GM12878 (cell line): ENCODE measurements at regions not wholly inside any gene's neighbourhood (a gene's known extent, or its start where the extent isn't known, plus 50 kb on each side); places are given as distances from the start of the nearest gene placed in this dataset.

Source experiments
- ATAC-seq: fragments of 200-7000 bp; cut with Tn5 transposase; 3 replicates; pipeline ENCODE4 v1.9.1; 2020; ENCODE audit warnings: mild to moderate bottlenecking, moderate library complexity
- BruUV-seq: library from RNA; stranded (reverse); fragments of 400-500 nt; replicated peaks from 2 replicates; lab custom pipeline; 2021; lab: Mats Ljungman, UMichigan
- CTCF ChIA-PET: fragments of 300-600 bp; sonication (Branson Sonifier 250); formaldehyde crosslinking; extraction: SDS; loops from one replicate; lab custom pipeline; 2021; ENCODE audit warnings: inconsistent platforms; lab: Yijun Ruan, JAX
- POLR2A ChIA-PET: fragments of 350-600 bp; formaldehyde crosslinking; extraction: SDS; loops from one replicate; lab custom pipeline; 2021; ENCODE audit warnings: inconsistent platforms; lab: Charles Lee
- RAD21 ChIA-PET: fragments of 300-600 bp; sonication (Branson Sonifier 250); formaldehyde crosslinking; loops from one replicate; lab custom pipeline; 2023; ENCODE audit warnings: antibody characterized with exemption; ENCODE audit not compliant: unreplicated experiment; lab: Charles Lee
- SMC1A ChIA-PET: fragments of 300-600 bp; sonication (Branson Sonifier 250); formaldehyde crosslinking; loops from one replicate; lab custom pipeline; 2023; ENCODE audit not compliant: unreplicated experiment, uncharacterized antibody; lab: Charles Lee
- DNase-seq: peaks from one replicate; pipeline ENCODE4 v3.0.0-alpha.2; 2011; ENCODE audit warnings: low read depth, low spot score
- FAIRE-seq: peaks from 3 replicates; lab custom pipeline; 2011; peaks lifted over from hg19 to GRCh38; lab: Jason Lieb, UNC
- H2AFZ ChIP-seq: 2 replicates; pipeline ENCODE4 v1.6.0; 2011; ENCODE audit warnings: low read depth, low read length, control low read depth; ENCODE audit not compliant: control insufficient read depth
- H3K27ac ChIP-seq: 2 replicates; pipeline ENCODE4 v1.5.1; 2011; ENCODE audit warnings: control low read depth; ENCODE audit not compliant: control insufficient read depth, insufficient read depth
- H3K27me3 ChIP-seq, 2 experiments: replicated peaks in 1 of 2; 2 replicates each; pipeline versions ENCODE4 v1.6.0 to v1.6.1; 2011; ENCODE audit warnings: low read length in 1 of 2; ENCODE audit not compliant: control insufficient read depth in 2 of 2, insufficient read depth in 2 of 2
- H3K36me3 ChIP-seq, 2 experiments: 2 replicates each; pipeline ENCODE4 v1.5.1; 2011; ENCODE audit warnings: low read length in 1 of 2; ENCODE audit not compliant: control insufficient read depth in 2 of 2, insufficient read depth in 2 of 2
- H3K4me1 ChIP-seq: 2 replicates; pipeline ENCODE4 v1.6.1; 2011; ENCODE audit warnings: mild to moderate bottlenecking, low read length, moderate library complexity, mixed read lengths; ENCODE audit not compliant: control insufficient read depth, insufficient read depth
- H3K4me2 ChIP-seq: 2 replicates; pipeline ENCODE4 v1.6.0; 2011; ENCODE audit warnings: control low read depth; ENCODE audit not compliant: control insufficient read depth, insufficient read depth
- H3K4me3 ChIP-seq: fragments of 200-600 bp; sonication (generic); 2 replicates; pipeline ENCODE4 v1.5.1; 2016
- H3K79me2 ChIP-seq: 2 replicates; pipeline ENCODE4 v1.6.0; 2011; ENCODE audit warnings: low read length; ENCODE audit not compliant: control insufficient read depth, insufficient read depth
- H3K9ac ChIP-seq: 2 replicates; pipeline ENCODE4 v1.8.0; 2011; ENCODE audit warnings: low read length, control low read depth, mixed read lengths; ENCODE audit not compliant: control insufficient read depth, insufficient read depth
- H3K9me3 ChIP-seq: replicated peaks from 3 replicates; pipeline ENCODE4 v1.5.1; 2011; ENCODE audit warnings: mild to moderate bottlenecking, low read length; ENCODE audit not compliant: control insufficient read depth, insufficient read depth
- H4K20me1 ChIP-seq: 2 replicates; pipeline ENCODE4 v1.6.0; 2011; ENCODE audit not compliant: control insufficient read depth, insufficient read depth
- ATF3 ChIP-seq: IDR thresholded peaks from 2 replicates; pipeline ENCODE4 v1.6.1; 2011; ENCODE audit warnings: low read depth, mild to moderate bottlenecking, low read length, moderate library complexity, borderline replicate concordance; ENCODE audit errors: extremely low read depth
- CBX5 ChIP-seq: sonication (generic); IDR thresholded peaks from 2 replicates; pipeline ENCODE4 v1.6.1; 2016; ENCODE audit warnings: low read depth, moderate library complexity, mild to moderate bottlenecking, inconsistent platforms
- KLF5 ChIP-seq: fragments of 450-650 bp; IDR thresholded peaks from 2 replicates; pipeline ENCODE4 v1.6.1; 2014; ENCODE audit warnings: mild to moderate bottlenecking; ENCODE audit not compliant: partially characterized antibody
- NFIC ChIP-seq: IDR thresholded peaks from 2 replicates; pipeline ENCODE4 v1.6.1; 2012; ENCODE audit warnings: low read depth, mild to moderate bottlenecking, inconsistent platforms, low read length, moderate library complexity
- PBX3 ChIP-seq: IDR thresholded peaks from 2 replicates; pipeline ENCODE4 v1.6.1; 2011; ENCODE audit warnings: mild to moderate bottlenecking, low read depth, low read length, moderate library complexity; ENCODE audit not compliant: insufficient replicate concordance
- POLR2AphosphoS5 ChIP-seq: IDR thresholded peaks from 2 replicates; pipeline ENCODE4 v1.6.1; 2011; ENCODE audit warnings: mild to moderate bottlenecking, low read length, inconsistent platforms
- RAD51 ChIP-seq: fragments of 450-650 bp; IDR thresholded peaks from 2 replicates; pipeline ENCODE4 v1.6.1; 2016; ENCODE audit warnings: moderate library complexity, mild to moderate bottlenecking, inconsistent platforms
- RELB ChIP-seq: fragments of 450-650 bp; IDR thresholded peaks from 2 replicates; pipeline ENCODE4 v1.6.1; 2017; ENCODE audit warnings: low read depth, mild to moderate bottlenecking, moderate library complexity
- TBL1XR1 ChIP-seq: IDR thresholded peaks from 2 replicates; pipeline ENCODE4 v1.6.1; 2012; ENCODE audit warnings: low read depth, low read length, improper control_type of control experiment
- USF1 ChIP-seq: IDR thresholded peaks from 2 replicates; pipeline ENCODE4 v1.6.1; 2011; ENCODE audit warnings: borderline replicate concordance, low read depth, mild to moderate bottlenecking, moderate library complexity, mixed read lengths, low read length; ENCODE audit not compliant: insufficient read depth; ENCODE audit errors: extremely low read length
- ZBTB11 ChIP-seq: fragments of 450-650 bp; formaldehyde crosslinking; IDR thresholded peaks from 2 replicates; pipeline ENCODE4 v1.5.0; 2022; ENCODE audit warnings: mild to moderate bottlenecking, missing genetic modification characterization
- WGBS: methylation state at CpG from one replicate; pipeline ENCODE4 v1.1.6; 2016; ENCODE audit warnings: low lambda C conversion rate; ENCODE audit not compliant: insufficient replicate concordance, insufficient coverage; ENCODE audit errors: missing lambda C conversion rate; 5-methylcytosine and 5-hydroxymethylcytosine counted together
- in situ Hi-C: fragments of 300-500 bp; cut with MboI; formaldehyde crosslinking; loops from 9 replicates; pipeline ENCODE4 v1.14.3; 2018; ENCODE audit warnings: mixed read lengths
- intact Hi-C: fragments of 100-400 bp; cut with micrococcal nuclease; formaldehyde crosslinking; loops from one replicate; pipeline ENCODE4 v1.14.2; 2022; ENCODE audit not compliant: unreplicated experiment

GRCh38 chr7:49407205-49407604, 366.2 kb upstream of the VWC2 start:
- H3K27ac ChIP-seq: no peak overlapping the region
- DNase-seq: no peak
- H3K27me3 ChIP-seq: no peaks in the 10 kb centered on the region
- no peaks in the 10 kb centered on the region for H3K9me3 ChIP-seq
- in situ Hi-C loops: no loop called here
- no peaks in the 10 kb centered on the region for H3K4me1 ChIP-seq
- H3K9ac ChIP-seq: no peak overlapping the region
- H3K4me3 ChIP-seq: no peak overlapping the region
- 1% methylated on average over 4 of the region's 4 CpGs for WGBS
- H4K20me1 ChIP-seq: no peaks in the 10 kb centered on the region
- H3K4me2 ChIP-seq: no peak overlapping the region
- ChIA-PET RAD21 (no interaction called here), CTCF (interaction anchor here (1.0 kb wide), 1 partner anchor 12 kb away, joined by 4 read pairs; no protein-coding TSS in a partner anchor), SMC1A (interaction anchor here (0.6 kb wide), 2 partner anchors 34 to 1588 kb away, joined by 3 read pairs; no protein-coding TSS in a partner anchor), POLR2A (no interaction called here)
- BruUV-seq: no TSS peak
- no peaks in the 10 kb centered on the region for H3K36me3 ChIP-seq
- H3K79me2 ChIP-seq: no peaks in the 10 kb centered on the region
- no peak overlapping the region for H2AFZ ChIP-seq
- intact Hi-C loops: no loop called here
- no peak for ATAC-seq
- FAIRE-seq: no peak
- TF ChIP-seq RELB: no peak
- no peak for TF ChIP-seq POLR2AphosphoS5
- no peak for TF ChIP-seq ATF3
- no peak for TF ChIP-seq USF1
- no peak for TF ChIP-seq PBX3
- TF ChIP-seq TBL1XR1: no peak
- TF ChIP-seq CBX5: no peak
- no peak for TF ChIP-seq ZBTB11
- no peak for TF ChIP-seq KLF5
- TF ChIP-seq RAD51: no peak
- no peak for TF ChIP-seq NFIC
